ENCODE measurements at regions not wholly inside any gene's neighbourhood (a gene's known extent, or its start where the extent isn't known, plus 50 kb on each side); places are given as distances from the start of the nearest gene placed in this dataset.
A peak's percentile ranks its signal among the peaks of the same experiment; 100 is the strongest.

DNA sequence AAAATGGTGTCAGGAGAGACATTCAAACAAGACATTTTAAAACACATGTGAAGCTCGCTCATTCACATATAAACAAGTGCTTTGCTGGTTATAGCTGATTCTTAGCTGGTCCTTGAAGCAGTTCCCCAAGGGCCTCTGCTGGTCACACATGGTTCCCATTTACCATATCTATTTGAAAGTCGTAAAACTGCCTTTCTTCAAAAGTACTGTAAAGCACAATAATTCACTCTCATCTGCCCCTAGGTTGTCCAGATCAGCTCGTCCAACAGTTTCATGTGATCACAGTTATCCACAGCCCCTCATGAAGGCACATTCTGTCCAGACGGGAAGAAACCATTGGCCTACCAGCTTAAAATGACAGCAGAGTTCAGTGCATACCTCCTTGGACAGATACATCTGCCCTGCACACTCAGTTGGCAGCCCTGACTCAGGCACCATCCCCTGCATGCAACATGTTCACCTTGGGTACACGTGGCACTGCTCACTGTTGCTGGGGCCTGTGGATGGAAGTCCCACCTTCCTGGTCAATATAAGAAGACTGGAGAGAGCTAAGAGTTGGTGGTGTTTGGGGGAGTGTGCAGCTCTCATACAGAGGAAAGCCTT lies 108.0 kb upstream of the HAAO start:
- 86 to 87% methylated on average over 5 of the region's 5 CpGs for WGBS, 2 donors
- Histone ChIP-seq H3K27ac (ENCODE audit: low read depth in 1 of 2, low read length in 2 of 2) (no peak overlapping the region), H3K27me3 (ENCODE audit: control insufficient read depth in 1 of 2, insufficient read depth in 2 of 2, low read length in 1 of 2) (no peaks in the 10 kb centered on the region), H3K9me3 (ENCODE audit: control insufficient read depth, low read length) (no peaks in the 10 kb centered on the region), H3K36me3 (ENCODE audit: control insufficient read depth in 1 of 2, insufficient read depth in 2 of 2, low read length in 1 of 2) (no peaks in the 10 kb centered on the region), H3K4me1 (ENCODE audit: control insufficient read depth in 1 of 2, insufficient read depth in 2 of 2, low read length in 2 of 2) (no peaks in the 10 kb centered on the region), H3K4me3 (ENCODE audit: low read length in 2 of 2) (no peak overlapping the region)
- DNase-seq, result no peak
- intact Hi-C loops (cut with DNase I), result no loop called here
- no peak for ATAC-seq (ENCODE audit: low FRiP score)

DNA sequence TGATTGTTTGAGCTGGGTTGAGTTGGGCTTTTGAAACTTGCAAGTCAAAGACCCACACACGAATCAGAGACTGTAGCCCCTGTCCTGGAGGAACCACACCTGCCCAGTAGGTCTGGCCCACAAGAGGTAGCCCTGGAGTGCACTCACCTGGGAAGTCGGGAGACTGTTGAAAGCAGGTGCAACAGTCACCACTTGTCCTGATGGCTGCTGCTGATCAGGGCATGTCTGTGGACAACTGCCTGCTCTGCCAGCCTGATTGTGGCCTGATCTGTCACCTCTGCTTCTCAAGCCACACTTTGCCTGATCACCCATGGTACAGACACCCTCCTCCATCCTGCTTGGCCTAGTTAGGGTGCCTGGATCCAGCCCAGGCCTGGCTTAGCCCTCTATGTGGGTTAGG lies 105.0 kb upstream of the HAAO start:
- intact Hi-C loops (cut with DNase I), result no loop called here
- Histone ChIP-seq H3K36me3 (ENCODE audit: control insufficient read depth in 1 of 2, insufficient read depth in 2 of 2, low read length in 1 of 2) (no peaks in the 10 kb centered on the region), H3K27ac (ENCODE audit: low read depth in 1 of 2, low read length in 2 of 2) (peak overlapping the region in 1 of 2 donors; percentile 9), H3K9me3 (ENCODE audit: control insufficient read depth, low read length) (no peaks in the 10 kb centered on the region), H3K4me1 (ENCODE audit: control insufficient read depth in 1 of 2, insufficient read depth in 2 of 2, low read length in 2 of 2) (no peaks in the 10 kb centered on the region), H3K4me3 (ENCODE audit: low read length in 2 of 2) (no peak overlapping the region), H3K27me3 (ENCODE audit: control insufficient read depth in 1 of 2, insufficient read depth in 2 of 2, low read length in 1 of 2) (no peaks in the 10 kb centered on the region)
- 90 to 93% methylated on average over 2 of the region's 2 CpGs for WGBS, 2 donors
- DNase-seq (no peak), ATAC-seq (ENCODE audit: low FRiP score) (no peak)

DNA sequence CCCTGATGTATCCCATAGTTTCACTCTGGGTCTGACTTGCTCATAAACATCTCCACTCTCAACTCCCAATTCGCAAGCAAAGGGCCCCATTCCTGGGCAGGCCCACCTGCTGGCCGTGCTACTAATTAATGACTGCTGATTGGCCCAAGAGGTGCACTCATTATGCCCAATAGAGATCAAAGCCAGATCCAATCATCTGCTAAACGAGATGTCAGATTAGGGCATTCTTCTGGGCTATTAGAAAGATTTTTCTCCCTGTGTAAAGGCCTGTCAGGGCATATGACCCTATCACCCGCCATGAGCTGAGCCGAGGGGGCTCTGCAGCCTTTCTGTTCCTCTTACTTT lies 103.4 kb upstream of the HAAO start:
- WGBS, 2 donors, result 86 to 95% methylated on average over 5 of the region's 5 CpGs
- H3K4me1 ChIP-seq (ENCODE audit: control insufficient read depth in 1 of 2, insufficient read depth in 2 of 2, low read length in 2 of 2), result no peaks in the 10 kb centered on the region
- DNase-seq, result no peak
- no peak overlapping the region for H3K4me3 ChIP-seq (ENCODE audit: low read length in 2 of 2)
- no peak for ATAC-seq (ENCODE audit: low FRiP score)
- intact Hi-C loops (cut with DNase I), result no loop called here
- no peaks in the 10 kb centered on the region for H3K9me3 ChIP-seq (ENCODE audit: control insufficient read depth, low read length)
- H3K27me3 ChIP-seq (ENCODE audit: control insufficient read depth in 1 of 2, insufficient read depth in 2 of 2, low read length in 1 of 2), result no peaks in the 10 kb centered on the region
- H3K27ac ChIP-seq (ENCODE audit: low read depth in 1 of 2, low read length in 2 of 2), result no peak overlapping the region
- no peaks in the 10 kb centered on the region for H3K36me3 ChIP-seq (ENCODE audit: control insufficient read depth in 1 of 2, insufficient read depth in 2 of 2, low read length in 1 of 2)

DNA sequence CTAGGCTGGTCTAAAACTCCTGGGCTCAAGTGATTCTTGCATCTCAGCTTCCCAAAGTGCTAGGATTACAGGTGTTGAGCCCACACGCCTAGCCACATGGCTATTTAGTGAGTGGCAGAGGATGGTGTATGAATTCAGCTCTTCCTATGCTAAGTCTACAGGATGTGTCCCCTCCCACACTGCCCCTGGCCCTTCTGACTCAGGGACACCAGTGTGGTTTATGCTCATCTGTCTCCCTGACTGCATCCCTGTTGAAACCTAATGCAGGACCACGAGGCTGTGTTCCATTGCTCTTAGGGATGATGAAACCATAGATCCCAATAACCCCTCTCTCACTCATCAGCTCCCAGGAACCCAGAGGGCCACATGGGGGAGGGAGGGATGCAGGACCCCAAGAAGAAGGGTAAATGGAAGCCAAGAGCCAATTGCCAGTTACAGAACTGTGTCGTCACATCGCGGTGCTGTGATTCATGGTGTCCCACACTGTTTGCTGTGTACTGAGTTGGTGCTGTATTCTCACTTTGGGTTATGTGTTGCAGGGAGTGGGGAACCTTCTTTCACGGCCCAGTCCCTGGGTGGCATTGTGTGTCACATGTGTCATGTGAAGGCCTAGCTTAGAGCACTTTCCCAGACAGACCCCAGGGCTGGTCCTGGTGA lies 102.9 kb upstream of the HAAO start:
- 93 to 96% methylated on average over 6 of the region's 6 CpGs for WGBS, 2 donors

DNA sequence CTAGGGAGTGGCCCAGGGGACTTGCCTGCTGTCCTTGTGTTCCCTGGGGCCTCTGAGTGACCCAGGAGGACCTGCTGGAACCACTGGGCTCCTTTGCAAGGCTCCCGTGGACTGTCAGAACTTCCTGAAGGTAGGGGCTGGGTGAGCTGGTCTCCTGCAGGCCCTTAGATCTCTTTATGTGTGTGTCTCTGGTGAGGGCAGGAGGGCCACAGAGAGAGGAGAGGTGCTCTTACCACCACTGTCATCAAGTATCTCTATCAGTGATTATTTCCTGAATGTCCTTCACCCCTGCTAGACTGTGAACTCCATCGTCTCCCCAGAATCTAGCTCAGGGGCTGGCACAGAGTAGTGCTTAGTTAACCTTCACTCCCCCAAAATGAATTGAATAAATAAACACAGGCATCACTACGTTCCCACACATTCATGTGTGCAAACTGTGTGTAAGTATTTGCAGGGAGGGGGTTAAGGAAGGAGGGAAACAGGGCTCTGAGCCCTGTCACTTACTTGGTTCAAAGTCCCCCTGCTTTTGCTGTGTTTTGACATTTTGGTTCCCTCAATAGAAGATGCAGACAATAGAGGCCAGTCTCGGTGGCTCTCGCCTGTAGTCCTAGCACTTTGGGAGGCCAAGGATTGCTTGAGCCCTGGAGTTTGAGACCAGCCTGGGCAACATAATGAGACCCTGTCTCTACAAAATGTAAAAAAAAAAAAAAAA lies 100.8 kb upstream of the HAAO start:
- Histone ChIP-seq H3K9me3 (ENCODE audit: control insufficient read depth, low read length) (no peaks in the 10 kb centered on the region), H3K4me3 (ENCODE audit: low read length in 2 of 2) (no peak overlapping the region), H3K27me3 (ENCODE audit: control insufficient read depth in 1 of 2, insufficient read depth in 2 of 2, low read length in 1 of 2) (no peaks in the 10 kb centered on the region), H3K4me1 (ENCODE audit: control insufficient read depth in 1 of 2, insufficient read depth in 2 of 2, low read length in 2 of 2) (peaks cover 0 to 3% of the 10 kb centered on the region in 2 donors), H3K36me3 (ENCODE audit: control insufficient read depth in 1 of 2, insufficient read depth in 2 of 2, low read length in 1 of 2) (no peaks in the 10 kb centered on the region), H3K27ac (ENCODE audit: low read depth in 1 of 2, low read length in 2 of 2) (no peak overlapping the region)
- 79 to 80% methylated on average over 5 of the region's 5 CpGs for WGBS, 2 donors
- no peak for ATAC-seq (ENCODE audit: low FRiP score)
- no peak for DNase-seq
- intact Hi-C loops (cut with DNase I), result no loop called here

More for the DNA sequence above, 102.9 kb upstream of the HAAO start:
- no peaks in the 10 kb centered on the region for H3K9me3 ChIP-seq (ENCODE audit: control insufficient read depth, low read length)
- H3K4me3 ChIP-seq (ENCODE audit: low read length in 2 of 2), result no peak overlapping the region
- no peak for ATAC-seq (ENCODE audit: low FRiP score)
- no peaks in the 10 kb centered on the region for H3K27me3 ChIP-seq (ENCODE audit: control insufficient read depth in 1 of 2, insufficient read depth in 2 of 2, low read length in 1 of 2)
- H3K36me3 ChIP-seq (ENCODE audit: control insufficient read depth in 1 of 2, insufficient read depth in 2 of 2, low read length in 1 of 2), result no peaks in the 10 kb centered on the region
- no peak for DNase-seq
- intact Hi-C loops (cut with DNase I), result no loop called here
- no peaks in the 10 kb centered on the region for H3K4me1 ChIP-seq (ENCODE audit: control insufficient read depth in 1 of 2, insufficient read depth in 2 of 2, low read length in 2 of 2)
- no peak overlapping the region for H3K27ac ChIP-seq (ENCODE audit: low read depth in 1 of 2, low read length in 2 of 2)

DNA sequence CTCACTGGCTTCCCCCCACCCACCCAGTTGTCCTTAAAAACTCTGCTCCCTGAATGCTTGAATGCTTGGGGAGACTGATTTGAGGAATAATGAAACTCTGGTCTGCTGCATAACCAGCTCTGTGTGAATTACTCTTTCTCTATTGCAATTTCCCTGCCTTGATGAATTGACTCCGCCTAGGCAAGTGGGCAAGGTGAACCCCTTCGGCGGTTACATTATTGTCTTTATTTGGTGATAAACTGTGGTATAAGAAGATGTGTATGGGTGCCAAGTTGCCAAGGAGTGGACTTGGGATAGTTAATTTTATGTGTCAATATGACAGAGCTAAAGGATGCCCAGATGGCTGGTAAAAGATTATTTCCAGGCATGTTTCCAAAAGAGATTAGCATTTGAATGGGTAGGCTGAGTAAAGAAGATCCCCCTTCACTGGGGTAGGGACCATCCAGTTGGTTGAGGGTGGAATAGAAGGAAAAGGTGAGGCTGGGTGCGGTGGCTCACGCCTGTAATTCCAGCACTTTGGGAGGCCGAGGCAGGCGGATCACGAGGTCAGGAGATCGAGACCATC lies 98.5 kb upstream of the HAAO start:
- Histone ChIP-seq H3K36me3 (ENCODE audit: control insufficient read depth in 1 of 2, insufficient read depth in 2 of 2, low read length in 1 of 2) (no peaks in the 10 kb centered on the region), H3K27me3 (ENCODE audit: control insufficient read depth in 1 of 2, insufficient read depth in 2 of 2, low read length in 1 of 2) (no peaks in the 10 kb centered on the region), H3K4me1 (ENCODE audit: control insufficient read depth in 1 of 2, insufficient read depth in 2 of 2, low read length in 2 of 2) (peaks cover 0 to 4% of the 10 kb centered on the region in 2 donors), H3K9me3 (ENCODE audit: control insufficient read depth, low read length) (no peaks in the 10 kb centered on the region), H3K27ac (ENCODE audit: low read depth in 1 of 2, low read length in 2 of 2) (no peak overlapping the region), H3K4me3 (ENCODE audit: low read length in 2 of 2) (no peak overlapping the region)
- ATAC-seq (ENCODE audit: low FRiP score) (no peak), DNase-seq (no peak)
- WGBS, 2 donors, result 93 to 98% methylated on average over 9 of the region's 9 CpGs
- intact Hi-C loops (cut with DNase I), result no loop called here

DNA sequence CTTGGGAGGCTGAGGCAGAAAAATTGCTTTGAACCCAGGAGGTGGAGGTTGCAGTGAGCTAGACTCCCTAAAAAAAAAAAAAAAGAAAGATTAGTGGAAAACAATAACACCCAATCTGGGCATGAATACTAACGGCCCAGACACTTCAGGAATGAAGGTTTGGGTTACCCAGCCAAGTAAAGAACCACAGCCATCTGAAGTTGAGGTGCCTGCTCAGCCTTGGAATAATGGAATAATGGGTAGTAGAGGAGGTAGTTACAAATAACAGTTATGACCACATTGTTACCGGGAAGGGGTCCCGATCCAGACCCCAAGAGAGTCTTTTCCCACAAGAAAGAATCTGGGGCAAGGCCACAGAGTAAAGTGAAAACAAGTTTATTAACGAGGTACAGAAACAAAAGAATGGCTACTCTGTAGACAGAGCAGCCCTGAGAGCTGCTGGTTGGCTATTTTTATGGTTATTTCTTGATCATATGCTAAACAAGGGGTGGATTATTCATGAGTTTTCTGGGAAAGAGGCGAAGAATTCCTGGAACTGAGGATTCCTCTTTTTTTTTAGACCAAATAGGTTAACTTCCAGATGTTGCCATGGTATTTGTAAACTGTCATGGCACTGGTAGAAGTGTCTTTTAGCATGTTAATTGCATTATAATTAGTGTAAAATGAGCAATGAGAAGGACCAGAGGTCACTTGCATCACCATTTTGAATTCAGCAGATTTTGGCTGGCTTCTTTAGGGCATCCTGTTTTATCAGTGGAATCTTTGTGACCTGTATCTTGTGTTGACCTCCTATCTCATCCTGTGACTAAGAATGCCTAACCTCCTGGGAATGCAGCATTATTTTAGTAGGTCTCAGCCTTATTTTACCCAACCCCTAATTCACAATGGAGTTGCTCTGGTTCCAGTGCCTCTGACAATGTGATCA lies 96.2 kb upstream of the HAAO start:
- 72 to 76% methylated on average over 5 of the region's 5 CpGs for WGBS, 2 donors
- H3K27me3 ChIP-seq (ENCODE audit: control insufficient read depth in 1 of 2, insufficient read depth in 2 of 2, low read length in 1 of 2), result no peaks in the 10 kb centered on the region
- DNase-seq (no peak), ATAC-seq (ENCODE audit: low FRiP score) (no peak)
- intact Hi-C loops (cut with DNase I), result no loop called here
- no peaks in the 10 kb centered on the region for H3K9me3 ChIP-seq (ENCODE audit: control insufficient read depth, low read length)
- H3K27ac ChIP-seq (ENCODE audit: low read depth in 1 of 2, low read length in 2 of 2), result peak overlapping the region in 1 of 2 donors; percentile 21
- H3K4me3 ChIP-seq (ENCODE audit: low read length in 2 of 2), result no peak overlapping the region
- peaks cover 0 to 4% of the 10 kb centered on the region in 2 donors for H3K4me1 ChIP-seq (ENCODE audit: control insufficient read depth in 1 of 2, insufficient read depth in 2 of 2, low read length in 2 of 2)
- no peaks in the 10 kb centered on the region for H3K36me3 ChIP-seq (ENCODE audit: control insufficient read depth in 1 of 2, insufficient read depth in 2 of 2, low read length in 1 of 2)

DNA sequence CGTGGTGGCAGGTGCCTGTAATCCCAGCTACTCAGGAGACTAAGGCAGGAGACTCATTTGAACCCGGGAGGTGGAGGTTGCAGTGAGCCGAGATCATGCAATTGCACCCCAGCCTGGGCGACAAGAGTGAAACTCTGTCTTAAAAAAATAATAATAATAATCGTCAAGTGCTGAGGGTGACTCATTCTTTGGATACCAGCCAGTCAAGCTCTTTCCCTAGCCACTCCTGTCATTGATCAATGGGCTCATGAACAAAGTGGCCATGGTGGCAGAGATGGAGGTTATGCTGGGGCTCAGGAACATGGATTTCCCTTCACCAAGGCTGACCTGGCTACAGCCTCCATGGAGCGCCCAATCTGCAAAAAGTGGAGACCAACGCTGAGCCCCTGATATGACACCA lies 94.5 kb upstream of the HAAO start:
- ATAC-seq (ENCODE audit: low FRiP score) (no peak), DNase-seq (no peak)
- Histone ChIP-seq H3K4me1 (ENCODE audit: control insufficient read depth in 1 of 2, insufficient read depth in 2 of 2, low read length in 2 of 2) (peaks cover 0 to 4% of the 10 kb centered on the region in 2 donors), H3K9me3 (ENCODE audit: control insufficient read depth, low read length) (no peaks in the 10 kb centered on the region), H3K4me3 (ENCODE audit: low read length in 2 of 2) (no peak overlapping the region), H3K27ac (ENCODE audit: low read depth in 1 of 2, low read length in 2 of 2) (no peak overlapping the region), H3K27me3 (ENCODE audit: control insufficient read depth in 1 of 2, insufficient read depth in 2 of 2, low read length in 1 of 2) (no peaks in the 10 kb centered on the region), H3K36me3 (ENCODE audit: control insufficient read depth in 1 of 2, insufficient read depth in 2 of 2, low read length in 1 of 2) (no peaks in the 10 kb centered on the region)
- intact Hi-C loops (cut with DNase I), result no loop called here
- WGBS, 2 donors, result 39 to 45% methylated on average over 7 of the region's 7 CpGs
